ENCODE measurements at regions not wholly inside any gene's neighbourhood (a gene's known extent, or its start where the extent isn't known, plus 50 kb on each side); places are given as distances from the start of the nearest gene placed in this dataset.

- Histone ChIP-seq H3K4me3 (no peak overlapping the region), H3K9me3 (no peaks in the 10 kb centered on the region), H3K27me3 (no peaks in the 10 kb centered on the region), H3K36me3 (no peaks in the 10 kb centered on the region), H3K27ac (no peak overlapping the region), H3K4me1 (no peaks in the 10 kb centered on the region)
- 50 to 75% methylated on average over 2 to 4 of the region's 11 CpGs for WGBS, 2 donors (ENCODE audit: low coverage in 1 of 2)
- no peak for TF ChIP-seq POLR2AphosphoS5 (IDR thresholded peaks at IDR 0.05)
- TF ChIP-seq EP300 (IDR thresholded peaks at IDR 0.05): no peak
- TF ChIP-seq, protein P1, sequence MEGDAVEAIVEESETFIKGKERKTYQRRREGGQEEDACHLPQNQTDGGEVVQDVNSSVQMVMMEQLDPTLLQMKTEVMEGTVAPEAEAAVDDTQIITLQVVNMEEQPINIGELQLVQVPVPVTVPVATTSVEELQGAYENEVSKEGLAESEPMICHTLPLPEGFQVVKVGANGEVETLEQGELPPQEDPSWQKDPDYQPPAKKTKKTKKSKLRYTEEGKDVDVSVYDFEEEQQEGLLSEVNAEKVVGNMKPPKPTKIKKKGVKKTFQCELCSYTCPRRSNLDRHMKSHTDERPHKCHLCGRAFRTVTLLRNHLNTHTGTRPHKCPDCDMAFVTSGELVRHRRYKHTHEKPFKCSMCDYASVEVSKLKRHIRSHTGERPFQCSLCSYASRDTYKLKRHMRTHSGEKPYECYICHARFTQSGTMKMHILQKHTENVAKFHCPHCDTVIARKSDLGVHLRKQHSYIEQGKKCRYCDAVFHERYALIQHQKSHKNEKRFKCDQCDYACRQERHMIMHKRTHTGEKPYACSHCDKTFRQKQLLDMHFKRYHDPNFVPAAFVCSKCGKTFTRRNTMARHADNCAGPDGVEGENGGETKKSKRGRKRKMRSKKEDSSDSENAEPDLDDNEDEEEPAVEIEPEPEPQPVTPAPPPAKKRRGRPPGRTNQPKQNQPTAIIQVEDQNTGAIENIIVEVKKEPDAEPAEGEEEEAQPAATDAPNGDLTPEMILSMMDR (IDR thresholded peaks at IDR 0.05): no peak
- TF ChIP-seq POLR2A (IDR thresholded peaks at IDR 0.05): no peak
- no peak for ATAC-seq
Observed at GRCh38 chr6:882084-882598, 189.2 kb upstream of the EXOC2 start.

DNA sequence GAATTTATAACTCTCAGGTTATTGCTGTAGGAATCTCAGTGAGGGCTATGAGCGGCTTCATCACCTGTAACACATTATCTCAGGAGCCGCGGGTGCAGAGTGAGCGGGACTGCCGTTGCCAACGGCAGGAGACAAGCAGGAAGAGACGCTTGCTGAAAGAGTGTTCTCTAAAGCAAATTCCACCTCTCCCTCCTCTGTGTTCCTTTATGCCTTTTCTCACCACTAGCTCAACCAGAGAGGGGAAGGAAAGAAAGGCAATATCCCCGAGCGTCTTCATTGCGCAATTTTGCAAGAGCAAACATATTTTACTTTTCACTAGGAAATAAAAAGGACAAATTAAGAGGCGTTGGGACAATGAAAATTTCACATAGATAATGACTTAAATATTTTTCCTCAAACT lies 185.2 kb upstream of the EXOC2 start:
- Histone ChIP-seq H3K36me3 (no peaks in the 10 kb centered on the region), H3K27me3 (no peaks in the 10 kb centered on the region), H3K4me1 (no peaks in the 10 kb centered on the region), H3K27ac (no peak overlapping the region), H3K4me3 (no peak overlapping the region), H3K9me3 (no peaks in the 10 kb centered on the region)
- 86% methylated on average over 11 of the region's 11 CpGs for WGBS, 2 donors (ENCODE audit: low coverage in 1 of 2)
- ATAC-seq: no peak
- TF ChIP-seq POLR2AphosphoS5 (IDR thresholded peaks at IDR 0.05) (no peak), EP300 (IDR thresholded peaks at IDR 0.05) (no peak), POLR2A (IDR thresholded peaks at IDR 0.05) (no peak)
- TF ChIP-seq, protein P1 (IDR thresholded peaks at IDR 0.05): no peak

GRCh38 chr6:875012-875411 lies 182.1 kb upstream of the EXOC2 start:
- TF ChIP-seq POLR2A (IDR thresholded peaks at IDR 0.05) (no peak), EP300 (IDR thresholded peaks at IDR 0.05) (no peak)
- 88 to 94% methylated on average over 5 of the region's 8 CpGs for WGBS, 2 donors (ENCODE audit: low coverage in 1 of 2)
- H3K4me3 ChIP-seq: no peak overlapping the region
- H3K36me3 ChIP-seq: no peaks in the 10 kb centered on the region
- no peaks in the 10 kb centered on the region for H3K27me3 ChIP-seq
- H3K27ac ChIP-seq: no peak overlapping the region
- H3K9me3 ChIP-seq: no peaks in the 10 kb centered on the region
- no peaks in the 10 kb centered on the region for H3K4me1 ChIP-seq
- ATAC-seq: no peak

GRCh38 chr6:872570-873125 lies 179.7 kb upstream of the EXOC2 start:
- H3K27me3 ChIP-seq: no peaks in the 10 kb centered on the region
- H3K9me3 ChIP-seq: no peaks in the 10 kb centered on the region
- H3K4me3 ChIP-seq: no peak overlapping the region
- H3K4me1 ChIP-seq: no peaks in the 10 kb centered on the region
- no peak overlapping the region for H3K27ac ChIP-seq
- H3K36me3 ChIP-seq: no peaks in the 10 kb centered on the region
- 77 to 89% methylated on average over 8 to 10 of the region's 10 CpGs for WGBS, 2 donors (ENCODE audit: low coverage in 1 of 2)
- TF ChIP-seq, protein P1 (IDR thresholded peaks at IDR 0.05): no peak
- TF ChIP-seq POLR2AphosphoS5 (IDR thresholded peaks at IDR 0.05) (no peak), EP300 (IDR thresholded peaks at IDR 0.05) (no peak), POLR2A (IDR thresholded peaks at IDR 0.05) (no peak)
- ATAC-seq: no peak

DNA sequence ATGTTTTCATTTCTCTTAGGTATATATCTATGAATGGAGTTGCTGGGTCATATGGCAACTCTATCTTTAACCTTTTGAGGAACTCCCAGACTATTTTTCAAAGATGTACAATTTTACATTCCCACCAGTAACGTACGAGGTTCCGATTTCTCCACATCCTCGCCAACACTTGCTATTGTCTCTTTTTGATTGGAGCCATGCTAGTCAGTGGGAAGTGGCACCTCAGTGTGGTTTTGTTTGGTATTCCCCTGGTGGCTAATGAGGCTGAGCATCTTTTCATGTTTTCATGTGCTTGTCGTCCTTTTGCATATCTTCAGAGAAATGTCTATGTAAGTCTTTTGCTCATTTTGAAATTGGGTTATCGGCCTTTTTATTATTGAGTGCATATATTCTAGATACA lies 178.6 kb upstream of the EXOC2 start:
- no peak for TF ChIP-seq POLR2AphosphoS5 (IDR thresholded peaks at IDR 0.05)
- TF ChIP-seq, protein P1 (IDR thresholded peaks at IDR 0.05): no peak
- TF ChIP-seq POLR2A (IDR thresholded peaks at IDR 0.05): no peak
- TF ChIP-seq EP300 (IDR thresholded peaks at IDR 0.05): no peak
- H3K4me1 ChIP-seq: no peaks in the 10 kb centered on the region
- no peaks in the 10 kb centered on the region for H3K9me3 ChIP-seq
- H3K36me3 ChIP-seq: no peaks in the 10 kb centered on the region
- ATAC-seq: no peak
- WGBS, 2 donors (ENCODE audit: low coverage in 1 of 2): 88 to 97% methylated on average over 5 to 6 of the region's 6 CpGs
- no peak overlapping the region for H3K27ac ChIP-seq
- no peak overlapping the region for H3K4me3 ChIP-seq
- H3K27me3 ChIP-seq: no peaks in the 10 kb centered on the region
